ENCODE measurements at regions not wholly inside any gene's neighbourhood (a gene's known extent, or its start where the extent isn't known, plus 50 kb on each side); places are given as distances from the start of the nearest gene placed in this dataset.
A peak's percentile ranks its signal among the peaks of the same experiment; 100 is the strongest.

- H3K4me1 ChIP-seq = no peaks in the 10 kb centered on the region
- H3K9me3 ChIP-seq = no peaks in the 10 kb centered on the region
- no peak overlapping the region for H3K4me3 ChIP-seq (ENCODE audit: low read depth, low read length)
- H3K27me3 ChIP-seq = no peaks in the 10 kb centered on the region
- no peak for DNase-seq
- TF ChIP-seq CTCF (IDR thresholded peaks at IDR 0.05; ENCODE audit: low read depth, low read length) = no peak
- no peaks in the 10 kb centered on the region for H3K36me3 ChIP-seq
These were observed 675.5 kb downstream of the NUP35 start for GRCh38 chr2:183799761-183800160.

- H3K36me3 ChIP-seq = no peaks in the 10 kb centered on the region
- no peak overlapping the region for H3K4me3 ChIP-seq (ENCODE audit: low read depth, low read length)
- H3K27me3 ChIP-seq = no peaks in the 10 kb centered on the region
- H3K9me3 ChIP-seq = no peaks in the 10 kb centered on the region
- TF ChIP-seq CTCF (IDR thresholded peaks at IDR 0.05; ENCODE audit: low read depth, low read length) = no peak
- peak; percentile 13 for DNase-seq
- H3K4me1 ChIP-seq = no peaks in the 10 kb centered on the region
These were observed 679.4 kb downstream of the NUP35 start for GRCh38 chr2:183803596-183803995.

- no peak for DNase-seq
- TF ChIP-seq CTCF (IDR thresholded peaks at IDR 0.05; ENCODE audit: low read depth, low read length) = no peak
- no peak overlapping the region for H3K4me3 ChIP-seq (ENCODE audit: low read depth, low read length)
- H3K4me1 ChIP-seq = no peaks in the 10 kb centered on the region
- no peaks in the 10 kb centered on the region for H3K9me3 ChIP-seq
- no peaks in the 10 kb centered on the region for H3K27me3 ChIP-seq
- H3K36me3 ChIP-seq = no peaks in the 10 kb centered on the region
These were observed 683.6 kb downstream of the NUP35 start for GRCh38 chr2:183807870-183808269.

DNA sequence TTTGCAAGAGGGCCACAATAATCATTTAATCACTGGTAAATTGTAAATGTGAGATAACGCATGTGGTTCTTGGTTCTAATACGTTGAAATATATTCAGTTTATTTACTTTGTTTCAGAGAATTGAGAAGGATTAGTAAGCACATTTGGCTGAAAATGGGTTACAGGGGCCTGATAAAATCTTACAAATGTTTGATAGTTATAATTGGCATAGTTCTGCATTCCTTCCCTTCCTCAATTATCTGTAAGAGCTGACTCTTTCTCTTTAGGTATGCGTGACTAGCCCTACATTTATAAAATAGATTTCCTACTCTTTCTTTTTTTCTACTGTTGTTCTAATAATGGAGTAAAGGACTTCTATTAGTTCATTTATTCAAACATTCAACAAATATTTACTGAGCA is 685.2 kb downstream of the NUP35 start:
- no peaks in the 10 kb centered on the region for H3K9me3 ChIP-seq
- H3K4me1 ChIP-seq = no peaks in the 10 kb centered on the region
- DNase-seq = no peak
- H3K27me3 ChIP-seq = no peaks in the 10 kb centered on the region
- H3K36me3 ChIP-seq = no peaks in the 10 kb centered on the region
- H3K4me3 ChIP-seq (ENCODE audit: low read depth, low read length) = no peak overlapping the region
- TF ChIP-seq CTCF (IDR thresholded peaks at IDR 0.05; ENCODE audit: low read depth, low read length) = no peak

DNA sequence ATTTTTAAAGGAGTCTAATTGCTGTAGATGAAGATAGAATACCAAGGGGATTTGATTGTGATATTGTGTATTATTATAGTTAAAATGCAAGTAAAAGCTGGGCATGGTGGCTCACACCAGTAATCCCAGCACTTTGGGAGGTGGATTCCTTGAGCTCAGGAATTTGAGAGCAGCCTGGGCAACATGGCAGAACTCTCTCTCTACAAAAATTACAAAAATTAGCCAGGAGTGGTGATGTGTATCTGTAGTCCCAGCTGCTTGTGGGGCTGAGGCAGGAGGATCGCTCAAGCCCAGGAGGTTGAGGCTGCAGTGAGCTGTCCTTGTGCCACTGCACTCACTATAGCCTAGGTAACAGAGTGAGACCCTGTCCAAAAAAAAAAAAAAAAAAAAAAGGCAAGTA is 687.0 kb downstream of the NUP35 start:
- Histone ChIP-seq H3K4me1 (no peaks in the 10 kb centered on the region), H3K4me3 (ENCODE audit: low read depth, low read length) (no peak overlapping the region), H3K36me3 (no peaks in the 10 kb centered on the region), H3K9me3 (no peaks in the 10 kb centered on the region), H3K27me3 (no peaks in the 10 kb centered on the region)
- no peak for DNase-seq
- no peak for TF ChIP-seq CTCF (IDR thresholded peaks at IDR 0.05; ENCODE audit: low read depth, low read length)

DNA sequence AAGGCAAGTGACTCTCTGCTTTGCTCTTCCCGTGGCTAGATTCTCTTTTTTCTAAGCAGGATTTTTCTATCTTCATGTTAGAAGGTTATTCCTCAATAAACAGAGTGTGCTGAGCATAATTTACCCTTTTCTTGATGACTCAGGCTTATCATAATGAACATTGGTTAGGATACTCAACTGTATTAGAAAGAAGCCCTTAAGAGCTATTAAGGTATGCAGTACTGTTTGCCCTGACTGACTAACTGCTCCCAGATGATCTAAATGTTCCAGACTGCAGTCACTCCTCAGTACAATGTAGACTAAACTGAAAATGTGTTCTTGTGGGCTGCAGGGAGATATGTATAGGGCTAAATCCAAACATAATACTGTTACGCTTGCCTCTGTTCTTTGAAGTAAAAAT is 687.8 kb downstream of the NUP35 start:
- Histone ChIP-seq H3K36me3 (no peaks in the 10 kb centered on the region), H3K9me3 (no peaks in the 10 kb centered on the region), H3K4me3 (ENCODE audit: low read depth, low read length) (no peak overlapping the region), H3K27me3 (no peaks in the 10 kb centered on the region), H3K4me1 (no peaks in the 10 kb centered on the region)
- TF ChIP-seq CTCF (IDR thresholded peaks at IDR 0.05; ENCODE audit: low read depth, low read length) = no peak
- DNase-seq = no peak
